Activated T-cell treated with anti-CD3 and anti-CD28 coated beads, Interleukin-2, amount 50 U/mL, for 72 hours (primary cell): ENCODE measurements at regions not wholly inside any gene's neighbourhood (a gene's known extent, or its start where the extent isn't known, plus 50 kb on each side); places are given as distances from the start of the nearest gene placed in this dataset.

ENCODE experiments used
- ATAC-seq, 2 donors: fragments of 150-1000 bp; cut with Tn5 transposase; replicated peaks in 1 of 2; 2 replicates each; pipeline ENCODE4 v1.10.0; 2021; ENCODE audit warnings: moderate library complexity in 2 of 2, mild to moderate bottlenecking in 1 of 2
- DNase-seq, 2 donors: peaks; one replicate each; pipeline ENCODE4 v3.0.0; 2021 to 2022; ENCODE audit warnings: mixed read lengths in 1 of 2
- H3K27ac Mint-ChIP-seq: one replicate; pipeline ENCODE4 v1.8.0; 2022; ENCODE audit warnings: mild to moderate bottlenecking, moderate library complexity, mixed read lengths
- H3K27me3 Mint-ChIP-seq: one replicate; pipeline ENCODE4 v1.8.0; 2022; ENCODE audit warnings: low read depth, mixed read lengths
- H3K36me3 Mint-ChIP-seq, 2 donors: one replicate each; pipeline ENCODE4 v1.8.0; 2022; ENCODE audit warnings: mixed read lengths in 2 of 2, mild to moderate bottlenecking in 1 of 2; ENCODE audit not compliant: insufficient read depth in 2 of 2
- H3K4me1 Mint-ChIP-seq: one replicate; pipeline ENCODE4 v1.8.0; 2022; ENCODE audit warnings: low read depth, mixed read lengths
- H3K4me3 Mint-ChIP-seq, 2 donors: one replicate each; pipeline ENCODE4 v1.8.0; 2022; ENCODE audit warnings: mild to moderate bottlenecking in 2 of 2, mixed read lengths in 2 of 2, moderate library complexity in 2 of 2
- H3K9me3 Mint-ChIP-seq, 2 donors: one replicate each; pipeline ENCODE4 v1.8.0; 2022; ENCODE audit warnings: mixed read lengths in 2 of 2

GRCh38 chr9:105131981-105132380 is 112.5 kb upstream of the SLC44A1 start:
- DNase-seq, result no peak
- H3K4me1 Mint-ChIP-seq, result peaks cover 31% of the 10 kb centered on the region

GRCh38 chr9:105132606-105133005 is 111.8 kb upstream of the SLC44A1 start:
- Mint-ChIP-seq H3K9me3 (no peaks in the 10 kb centered on the region), H3K36me3 (no peaks in the 10 kb centered on the region), H3K27ac (no peak overlapping the region), H3K4me1 (peaks cover 25% of the 10 kb centered on the region), H3K27me3 (no peaks in the 10 kb centered on the region), H3K4me3 (no peak overlapping the region)
- DNase-seq (no peak), ATAC-seq (no peak)

More at GRCh38 chr9:105131981-105132380, 112.5 kb upstream of the SLC44A1 start:
- no peak overlapping the region for H3K27ac Mint-ChIP-seq
- H3K4me3 Mint-ChIP-seq, result no peak overlapping the region
- H3K27me3 Mint-ChIP-seq, result no peaks in the 10 kb centered on the region
- no peaks in the 10 kb centered on the region for H3K36me3 Mint-ChIP-seq
- no peaks in the 10 kb centered on the region for H3K9me3 Mint-ChIP-seq
- ATAC-seq, result no peak

GRCh38 chr9:105138306-105138801 is 106.1 kb upstream of the SLC44A1 start:
- Mint-ChIP-seq H3K9me3 (no peaks in the 10 kb centered on the region), H3K27ac (no peak overlapping the region), H3K4me1 (peaks cover 25% of the 10 kb centered on the region), H3K36me3 (no peaks in the 10 kb centered on the region), H3K27me3 (no peaks in the 10 kb centered on the region), H3K4me3 (no peak overlapping the region)
- ATAC-seq (no peak), DNase-seq (no peak)

- no peaks in the 10 kb centered on the region for H3K36me3 Mint-ChIP-seq
- no peak overlapping the region for H3K4me3 Mint-ChIP-seq
- no peak overlapping the region for H3K27ac Mint-ChIP-seq
- ATAC-seq, result peak in 1 of 2 donors; percentile 32
- no peaks in the 10 kb centered on the region for H3K27me3 Mint-ChIP-seq
- no peak for DNase-seq
- peaks cover 31% of the 10 kb centered on the region for H3K4me1 Mint-ChIP-seq
- H3K9me3 Mint-ChIP-seq, result no peaks in the 10 kb centered on the region
Measured at GRCh38 chr9:105141146-105141975, 103.1 kb upstream of the SLC44A1 start.

GRCh38 chr9:105141976-105142250 is 102.5 kb upstream of the SLC44A1 start:
- no peaks in the 10 kb centered on the region for H3K9me3 Mint-ChIP-seq
- H3K4me1 Mint-ChIP-seq, result peaks cover 31% of the 10 kb centered on the region
- H3K4me3 Mint-ChIP-seq, result no peak overlapping the region
- no peaks in the 10 kb centered on the region for H3K27me3 Mint-ChIP-seq
- H3K36me3 Mint-ChIP-seq, result no peaks in the 10 kb centered on the region
- H3K27ac Mint-ChIP-seq, result no peak overlapping the region
- no peak for DNase-seq
- ATAC-seq, result no peak

GRCh38 chr9:105142406-105143135 is 101.9 kb upstream of the SLC44A1 start:
- no peak for DNase-seq
- Mint-ChIP-seq H3K4me1 (peaks cover 31% of the 10 kb centered on the region), H3K27ac (no peak overlapping the region), H3K9me3 (no peaks in the 10 kb centered on the region), H3K27me3 (no peaks in the 10 kb centered on the region), H3K36me3 (no peaks in the 10 kb centered on the region), H3K4me3 (no peak overlapping the region)
- ATAC-seq, result no peak

- H3K27me3 Mint-ChIP-seq, result no peaks in the 10 kb centered on the region
- DNase-seq (no peak), ATAC-seq (no peak)
- H3K9me3 Mint-ChIP-seq, result no peaks in the 10 kb centered on the region
- no peak overlapping the region for H3K4me3 Mint-ChIP-seq
- H3K27ac Mint-ChIP-seq, result no peak overlapping the region
- peaks cover 30% of the 10 kb centered on the region for H3K4me1 Mint-ChIP-seq
- H3K36me3 Mint-ChIP-seq, result no peaks in the 10 kb centered on the region
Measured at GRCh38 chr9:105143136-105143430, 101.4 kb upstream of the SLC44A1 start.

- ATAC-seq (peak in 1 of 2 donors; percentile 46), DNase-seq (no peak)
- peaks cover 21% of the 10 kb centered on the region for H3K4me1 Mint-ChIP-seq
- H3K27ac Mint-ChIP-seq, result no peak overlapping the region
- no peaks in the 10 kb centered on the region for H3K9me3 Mint-ChIP-seq
- no peak overlapping the region for H3K4me3 Mint-ChIP-seq
- H3K27me3 Mint-ChIP-seq, result no peaks in the 10 kb centered on the region
- H3K36me3 Mint-ChIP-seq, result no peaks in the 10 kb centered on the region
Measured at GRCh38 chr9:105144076-105144475, 100.4 kb upstream of the SLC44A1 start.

- no peaks in the 10 kb centered on the region for H3K36me3 Mint-ChIP-seq
- H3K4me1 Mint-ChIP-seq, result peaks cover 16% of the 10 kb centered on the region
- no peak overlapping the region for H3K27ac Mint-ChIP-seq
- no peak for DNase-seq
- H3K27me3 Mint-ChIP-seq, result no peaks in the 10 kb centered on the region
- ATAC-seq, result no peak
- H3K9me3 Mint-ChIP-seq, result no peaks in the 10 kb centered on the region
- no peak overlapping the region for H3K4me3 Mint-ChIP-seq
Measured at GRCh38 chr9:105144841-105145240, 99.6 kb upstream of the SLC44A1 start.

- H3K27ac Mint-ChIP-seq, result no peak overlapping the region
- no peaks in the 10 kb centered on the region for H3K27me3 Mint-ChIP-seq
- peaks cover 22% of the 10 kb centered on the region for H3K4me1 Mint-ChIP-seq
- no peak overlapping the region for H3K4me3 Mint-ChIP-seq
- ATAC-seq (no peak), DNase-seq (no peak)
- no peaks in the 10 kb centered on the region for H3K36me3 Mint-ChIP-seq
- no peaks in the 10 kb centered on the region for H3K9me3 Mint-ChIP-seq
Measured at GRCh38 chr9:105146677-105147076, 97.8 kb upstream of the SLC44A1 start.

GRCh38 chr9:105147110-105147871 is 97.2 kb upstream of the SLC44A1 start:
- Mint-ChIP-seq H3K4me3 (no peak overlapping the region), H3K4me1 (peaks cover 21% of the 10 kb centered on the region), H3K27ac (no peak overlapping the region), H3K36me3 (no peaks in the 10 kb centered on the region), H3K9me3 (no peaks in the 10 kb centered on the region), H3K27me3 (no peaks in the 10 kb centered on the region)
- DNase-seq (no peak), ATAC-seq (no peak)

- Mint-ChIP-seq H3K9me3 (no peaks in the 10 kb centered on the region), H3K4me3 (no peak overlapping the region), H3K27ac (no peak overlapping the region), H3K36me3 (no peaks in the 10 kb centered on the region), H3K4me1 (peaks cover 21% of the 10 kb centered on the region), H3K27me3 (no peaks in the 10 kb centered on the region)
- ATAC-seq (no peak), DNase-seq (no peak)
Measured at GRCh38 chr9:105148328-105149006, 96.0 kb upstream of the SLC44A1 start.
